ENCODE measurements at regions not wholly inside any gene's neighbourhood (a gene's known extent, or its start where the extent isn't known, plus 50 kb on each side); places are given as distances from the start of the nearest gene placed in this dataset.

- no peak for TF ChIP-seq CTCF (IDR thresholded peaks at IDR 0.05)
- TF ChIP-seq POLR2A (IDR thresholded peaks at IDR 0.05): no peak
These were observed 1490.7 kb downstream of the TBC1D22A start for GRCh38 chr22:48253136-48253535.

All from heart left ventricle (tissue), 13 donors.